OCI-LY1 (cell line): ENCODE measurements at regions not wholly inside any gene's neighbourhood (a gene's known extent, or its start where the extent isn't known, plus 50 kb on each side); places are given as distances from the start of the nearest gene placed in this dataset.

Source experiments
- H2AFZ ChIP-seq: fragments of 200-600 bp; sonication (generic), shearing (Covaris generic); 2 replicates; pipeline ENCODE4 v1.6.0; 2014; ENCODE audit warnings: antibody characterized with exemption, mild to moderate bottlenecking, low read length
- H3F3A ChIP-seq: fragments of 200-600 bp; sonication (generic), shearing (Covaris generic); 2 replicates; pipeline ENCODE4 v1.6.0; 2014; ENCODE audit warnings: mild to moderate bottlenecking, antibody characterized with exemption, low read length, moderate library complexity; ENCODE audit not compliant: insufficient read depth
- H3K27ac ChIP-seq: fragments of 200-600 bp; sonication (generic); 2 replicates; pipeline ENCODE4 v1.5.1; 2014; ENCODE audit warnings: low read length, mixed run types, mild to moderate bottlenecking, low read depth; ENCODE audit not compliant: poor library complexity, severe bottlenecking
- H3K27me3 ChIP-seq: fragments of 200-600 bp; sonication (generic); 2 replicates; pipeline ENCODE4 v1.6.0; 2014; ENCODE audit warnings: antibody characterized with exemption, mild to moderate bottlenecking, low read length, moderate library complexity; ENCODE audit not compliant: insufficient read depth
- H3K36me3 ChIP-seq: fragments of 200-600 bp; sonication (generic); 2 replicates; pipeline ENCODE4 v1.6.1; 2014; ENCODE audit warnings: mild to moderate bottlenecking, antibody characterized with exemption, low read length, moderate library complexity, mixed read lengths; ENCODE audit not compliant: insufficient read depth
- H3K4me1 ChIP-seq: fragments of 200-600 bp; sonication (generic); 2 replicates; pipeline ENCODE4 v1.5.1; 2014; ENCODE audit warnings: mild to moderate bottlenecking, low read length, moderate library complexity; ENCODE audit not compliant: insufficient read depth, severe bottlenecking
- H3K4me2 ChIP-seq: fragments of 200-600 bp; sonication (generic), shearing (Covaris generic); 2 replicates; pipeline ENCODE4 v1.6.1; 2014; ENCODE audit warnings: low read length
- H3K4me3 ChIP-seq: fragments of 200-600 bp; sonication (generic); 2 replicates; pipeline ENCODE4 v1.5.1; 2014; ENCODE audit warnings: low read length, low read depth, mild to moderate bottlenecking, mixed read lengths; ENCODE audit not compliant: poor library complexity, severe bottlenecking
- H3K79me2 ChIP-seq: fragments of 200-600 bp; shearing (Covaris generic); 2 replicates; pipeline ENCODE4 v1.6.1; 2016; ENCODE audit warnings: mixed run types, low read length, mixed read lengths; ENCODE audit not compliant: insufficient read depth
- H3K9ac ChIP-seq: fragments of 200-600 bp; sonication (generic), shearing (Covaris generic); 2 replicates; pipeline ENCODE4 v1.6.1; 2014; ENCODE audit warnings: mild to moderate bottlenecking, low read length, mixed read lengths
- H3K9me2 ChIP-seq: fragments of 200-600 bp; sonication (generic), shearing (Covaris generic); 2 replicates; pipeline ENCODE4 v1.6.1; 2014; ENCODE audit warnings: low read depth, mild to moderate bottlenecking, low read length, mixed read lengths
- H3K9me3 ChIP-seq: fragments of 200-600 bp; shearing (Covaris generic); 2 replicates; pipeline ENCODE4 v1.6.1; 2014; ENCODE audit warnings: low read length, mixed read lengths
- H4K20me1 ChIP-seq: fragments of 200-600 bp; sonication (generic), shearing (Covaris generic); 2 replicates; pipeline ENCODE4 v1.6.0; 2016; ENCODE audit warnings: mild to moderate bottlenecking, low read length; ENCODE audit not compliant: insufficient read depth
- CTCF ChIP-seq: fragments of 200-600 bp; sonication (generic), shearing (Covaris generic); IDR thresholded peaks from 2 replicates; pipeline ENCODE4 v1.5.1; 2017; ENCODE audit warnings: mild to moderate bottlenecking, antibody characterized with exemption, low read length, moderate library complexity, mixed read lengths
- EZH2 ChIP-seq: fragments of 200-600 bp; sonication (generic), shearing (Covaris generic); IDR thresholded peaks from 2 replicates; pipeline ENCODE4 v1.8.0; 2017; ENCODE audit warnings: borderline replicate concordance, mixed run types, mild to moderate bottlenecking, antibody characterized with exemption, low read length, moderate library complexity, mixed read lengths

- no peaks in the 10 kb centered on the region for H3K79me2 ChIP-seq
- H3K4me2 ChIP-seq, result no peak overlapping the region
- H3K9me3 ChIP-seq, result no peaks in the 10 kb centered on the region
- H3K36me3 ChIP-seq, result no peaks in the 10 kb centered on the region
- H3K27me3 ChIP-seq, result no peaks in the 10 kb centered on the region
- no peak overlapping the region for H3K4me3 ChIP-seq
- no peaks in the 10 kb centered on the region for H3K4me1 ChIP-seq
- no peak overlapping the region for H3K27ac ChIP-seq
- H4K20me1 ChIP-seq, result no peaks in the 10 kb centered on the region
- no peaks in the 10 kb centered on the region for H3K9me2 ChIP-seq
- no peak overlapping the region for H3K9ac ChIP-seq
- no peak overlapping the region for H2AFZ ChIP-seq
- TF ChIP-seq CTCF, result no peak
- TF ChIP-seq EZH2, result no peak
- no peaks in the 10 kb centered on the region for H3F3A ChIP-seq
Measured at GRCh38 chr2:217047209-217047608, 187.3 kb upstream of the TNP1 start.

- TF ChIP-seq EZH2 (no peak), CTCF (no peak)
- no peaks in the 10 kb centered on the region for H3F3A ChIP-seq
- no peak overlapping the region for H3K27ac ChIP-seq
- H3K4me1 ChIP-seq, result no peaks in the 10 kb centered on the region
- H3K27me3 ChIP-seq, result no peaks in the 10 kb centered on the region
- no peak overlapping the region for H2AFZ ChIP-seq
- H3K4me3 ChIP-seq, result no peak overlapping the region
- H4K20me1 ChIP-seq, result no peaks in the 10 kb centered on the region
- H3K4me2 ChIP-seq, result no peak overlapping the region
- no peaks in the 10 kb centered on the region for H3K79me2 ChIP-seq
- no peak overlapping the region for H3K9ac ChIP-seq
- H3K9me2 ChIP-seq, result no peaks in the 10 kb centered on the region
- H3K36me3 ChIP-seq, result no peaks in the 10 kb centered on the region; the same call in 1 of the 2 replicates
- H3K9me3 ChIP-seq, result peaks cover 2% of the 10 kb centered on the region; the same call in 1 of the 2 replicates
Measured at GRCh38 chr2:217045700-217046475, 186.0 kb upstream of the TNP1 start.

DNA sequence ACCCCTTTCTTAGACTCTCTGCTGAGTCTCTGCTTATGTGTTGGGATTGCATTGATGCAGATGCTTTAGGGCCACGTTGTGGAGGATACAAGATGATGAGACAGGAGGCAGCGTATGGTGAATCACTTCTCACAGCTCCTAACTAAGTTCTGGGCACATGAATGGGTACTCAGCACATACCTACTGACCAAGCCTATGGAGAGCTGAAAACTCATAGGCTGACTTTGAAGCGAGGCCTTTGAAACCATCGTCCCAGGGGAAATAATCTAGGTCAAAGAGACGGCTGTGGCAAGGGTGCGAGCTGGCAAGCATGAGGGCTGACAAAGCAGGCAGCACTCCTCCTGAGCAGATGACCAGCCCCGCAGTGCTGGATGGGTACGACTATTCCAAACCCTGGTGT lies 180.2 kb upstream of the TNP1 start:
- no peaks in the 10 kb centered on the region for H4K20me1 ChIP-seq
- no peak overlapping the region for H3K4me3 ChIP-seq
- H3K9ac ChIP-seq, result no peak overlapping the region
- H3K4me1 ChIP-seq, result no peaks in the 10 kb centered on the region
- H3K36me3 ChIP-seq, result no peaks in the 10 kb centered on the region; the same call in 1 of the 2 replicates
- no peaks in the 10 kb centered on the region for H3F3A ChIP-seq
- peaks cover 2% of the 10 kb centered on the region; the same call in 1 of the 2 replicates for H3K9me3 ChIP-seq
- TF ChIP-seq EZH2, result no peak
- no peak for TF ChIP-seq CTCF
- no peaks in the 10 kb centered on the region for H3K27me3 ChIP-seq
- H3K9me2 ChIP-seq, result no peaks in the 10 kb centered on the region
- H3K27ac ChIP-seq, result no peak overlapping the region
- no peaks in the 10 kb centered on the region for H3K79me2 ChIP-seq
- no peak overlapping the region for H2AFZ ChIP-seq
- H3K4me2 ChIP-seq, result no peak overlapping the region
